ENCODE measurements at regions not wholly inside any gene's neighbourhood (a gene's known extent, or its start where the extent isn't known, plus 50 kb on each side); places are given as distances from the start of the nearest gene placed in this dataset.
A peak's percentile ranks its signal among the peaks of the same experiment; 100 is the strongest.

DNA sequence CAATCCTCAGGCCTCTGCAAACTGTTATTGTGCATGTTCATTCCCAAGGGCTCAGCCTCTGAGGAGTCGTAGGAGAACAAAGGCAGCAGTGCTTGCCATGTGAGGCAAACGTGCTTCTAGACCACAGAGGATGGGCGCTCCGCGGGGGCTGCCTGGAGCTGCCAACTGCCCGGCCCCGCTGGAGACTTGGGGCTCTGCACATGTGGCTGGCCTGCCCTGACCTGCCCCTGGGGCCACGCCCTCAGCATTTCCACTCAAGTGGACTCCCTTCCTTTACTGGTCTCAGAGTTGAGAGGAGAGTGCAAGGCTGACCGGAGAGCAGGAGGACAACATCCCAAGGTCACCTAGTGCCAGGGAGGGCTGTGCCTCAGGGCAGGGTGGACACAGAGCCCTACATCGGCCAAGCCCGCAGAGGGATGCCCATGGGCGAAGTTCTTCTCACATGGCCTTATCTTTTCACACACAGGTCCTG is 222.3 kb upstream of the ZNF32 start:
- Histone ChIP-seq H3K4me3 (no peak overlapping the region), H3K27ac (peak overlapping the region in 1 of 4 donors; percentile 52), H3K9me3 (no peaks in the 10 kb centered on the region), H3K4me1 (peaks cover 0 to 8% (median 0%) of the 10 kb centered on the region in 4 donors), H3K27me3 (no peaks in the 10 kb centered on the region), H3K36me3 (no peaks in the 10 kb centered on the region)
- DNase-seq (ENCODE audit: low spot score in 2 of 2): no peak
- WGBS, 2 donors: 79 to 90% methylated on average over 3 to 5 of the region's 12 CpGs
- TF ChIP-seq CTCF (IDR thresholded peaks at IDR 0.05) (no peak), EP300 (IDR thresholded peaks at IDR 0.05) (no peak), POLR2A (IDR thresholded peaks at IDR 0.05) (no peak)

DNA sequence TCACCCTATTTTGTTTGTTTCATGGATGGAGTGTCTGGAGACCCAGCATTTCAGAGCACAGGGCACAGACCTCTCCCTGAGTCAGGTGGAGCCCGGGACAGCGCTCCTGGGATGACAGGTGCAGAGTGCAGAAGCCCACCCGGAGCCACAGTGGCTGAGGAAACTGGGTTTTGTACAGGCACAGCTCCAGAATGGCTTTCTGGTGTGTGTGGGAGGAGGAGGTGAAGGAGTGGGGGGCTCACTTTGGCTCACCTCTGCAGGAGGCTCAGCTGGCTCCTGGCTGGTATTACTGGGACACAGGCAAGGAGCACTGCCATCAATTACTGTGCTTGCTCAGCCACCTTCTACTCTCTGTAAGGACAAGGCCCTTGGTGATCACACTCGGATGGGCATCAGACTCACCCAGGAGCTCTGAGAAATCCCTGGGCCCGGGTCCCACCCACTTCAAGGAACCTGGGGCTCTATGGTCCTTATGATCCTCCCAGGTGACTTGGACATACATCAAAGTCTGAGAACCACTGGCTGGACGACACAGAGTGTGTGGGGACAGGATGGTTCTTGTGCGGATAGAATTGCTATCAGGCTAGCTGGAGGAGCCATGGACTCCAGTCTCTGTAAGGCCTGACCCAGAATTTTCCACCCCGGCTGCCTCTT is 221.1 kb upstream of the ZNF32 start:
- Histone ChIP-seq H3K4me1 (peaks cover 0 to 5% (median 0%) of the 10 kb centered on the region in 4 donors), H3K4me3 (no peak overlapping the region), H3K27ac (peak overlapping the region in 1 of 4 donors; percentile 44), H3K9me3 (no peaks in the 10 kb centered on the region), H3K36me3 (no peaks in the 10 kb centered on the region), H3K27me3 (no peaks in the 10 kb centered on the region)
- no peak for DNase-seq (ENCODE audit: low spot score in 2 of 2)
- TF ChIP-seq EP300 (IDR thresholded peaks at IDR 0.05) (no peak), CTCF (IDR thresholded peaks at IDR 0.05) (no peak), POLR2A (IDR thresholded peaks at IDR 0.05) (no peak)
- 92 to 100% methylated on average over 8 of the region's 8 CpGs for WGBS, 2 donors

DNA sequence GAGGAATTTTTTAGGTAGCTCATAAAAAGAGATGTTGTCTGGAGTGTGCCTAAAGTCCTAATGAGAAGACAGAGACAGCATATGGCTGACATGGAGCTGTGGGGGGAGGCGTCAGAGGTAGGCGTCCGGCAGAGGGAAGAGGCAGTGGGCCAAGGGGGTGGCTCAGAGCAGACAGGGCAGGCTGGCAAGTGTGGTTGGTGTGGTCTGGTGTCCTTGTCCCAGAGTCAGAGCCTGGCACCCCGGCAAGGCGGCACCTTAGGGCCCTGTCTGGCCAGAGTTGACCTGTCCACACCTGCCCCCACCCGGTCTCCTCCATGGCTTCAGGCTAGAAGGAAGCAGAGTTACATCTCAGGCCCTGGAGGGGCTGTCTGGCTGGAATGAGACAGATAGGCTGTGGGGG is 220.3 kb upstream of the ZNF32 start:
- 97 to 100% methylated on average over 5 to 6 of the region's 6 CpGs for WGBS, 2 donors
- H3K27me3 ChIP-seq: no peaks in the 10 kb centered on the region
- peaks cover 0 to 14% (median 3%) of the 10 kb centered on the region in 4 donors for H3K4me1 ChIP-seq
- DNase-seq (ENCODE audit: low spot score in 2 of 2): no peak
- H3K4me3 ChIP-seq: no peak overlapping the region
- no peaks in the 10 kb centered on the region for H3K9me3 ChIP-seq
- no peaks in the 10 kb centered on the region for H3K36me3 ChIP-seq
- peak overlapping the region in 2 of 4 donors; percentile 27 to 29 for H3K27ac ChIP-seq
- TF ChIP-seq CTCF (IDR thresholded peaks at IDR 0.05) (no peak), EP300 (IDR thresholded peaks at IDR 0.05) (no peak), POLR2A (IDR thresholded peaks at IDR 0.05) (no peak)

DNA sequence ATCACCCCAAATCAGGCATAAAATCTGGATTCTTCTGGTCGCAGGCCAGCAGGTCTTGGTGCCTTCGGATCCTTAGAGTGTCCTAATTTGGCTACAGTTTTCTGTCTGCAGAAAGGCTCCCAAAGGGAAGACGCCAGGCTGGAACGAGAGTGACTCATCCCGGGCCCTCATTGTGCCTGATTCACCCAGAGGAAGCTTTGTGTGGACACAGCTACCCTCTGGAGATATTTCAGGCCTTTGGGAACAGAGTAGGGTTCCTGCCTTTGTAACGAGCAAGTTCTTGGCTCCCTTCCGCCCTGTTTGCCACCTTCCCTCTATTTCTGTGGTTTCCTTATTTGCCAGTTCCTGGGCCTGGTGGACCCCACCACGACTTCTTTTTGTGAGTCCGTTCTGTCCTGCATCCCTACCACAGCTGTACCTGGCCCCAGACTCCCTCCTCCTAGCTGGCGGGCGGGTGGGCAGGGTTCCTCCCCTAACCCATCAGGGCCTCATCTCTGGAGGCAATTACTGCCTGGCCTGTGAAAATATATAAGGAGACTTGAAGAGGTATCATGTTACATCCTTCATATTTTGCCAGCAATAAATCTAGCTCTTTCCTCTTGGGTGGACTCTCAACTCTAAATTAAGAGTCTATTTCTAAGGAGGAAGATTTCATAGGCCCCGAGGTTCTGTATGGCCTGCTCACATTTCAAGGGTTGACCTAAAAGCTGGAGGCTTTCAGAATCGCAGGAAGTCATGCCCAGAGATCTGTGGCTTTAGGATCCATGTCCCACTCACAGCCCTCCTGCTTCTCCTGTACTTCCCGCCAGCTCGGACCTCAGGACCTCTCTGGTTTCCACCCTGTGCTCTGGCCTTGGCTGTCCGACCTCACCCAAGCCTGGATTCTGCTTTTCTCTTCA is 219.2 kb upstream of the ZNF32 start:
- Histone ChIP-seq H3K27me3 (no peaks in the 10 kb centered on the region), H3K27ac (peak overlapping the region in 3 of 4 donors; percentile 20 to 29 (median 27)), H3K9me3 (no peaks in the 10 kb centered on the region), H3K4me1 (peaks cover 0 to 14% (median 3%) of the 10 kb centered on the region in 4 donors), H3K36me3 (no peaks in the 10 kb centered on the region), H3K4me3 (no peak overlapping the region)
- TF ChIP-seq EP300 (IDR thresholded peaks at IDR 0.05) (no peak), CTCF (IDR thresholded peaks at IDR 0.05) (no peak), POLR2A (IDR thresholded peaks at IDR 0.05) (no peak)
- 77 to 78% methylated on average over 16 of the region's 16 CpGs for WGBS, 2 donors
- DNase-seq (ENCODE audit: low spot score in 2 of 2): no peak

GRCh38 chr10:43867113-43867512 is 218.4 kb upstream of the ZNF32 start:
- TF ChIP-seq EP300 (IDR thresholded peaks at IDR 0.05): no peak
- TF ChIP-seq POLR2A (IDR thresholded peaks at IDR 0.05): no peak
- no peak for TF ChIP-seq CTCF (IDR thresholded peaks at IDR 0.05)
- H3K36me3 ChIP-seq: no peaks in the 10 kb centered on the region
- no peak for DNase-seq (ENCODE audit: low spot score in 2 of 2)
- H3K9me3 ChIP-seq: no peaks in the 10 kb centered on the region
- no peak overlapping the region for H3K4me3 ChIP-seq
- H3K27me3 ChIP-seq: no peaks in the 10 kb centered on the region
- peak overlapping the region in 2 of 4 donors; percentile 22 to 27 for H3K27ac ChIP-seq
- H3K4me1 ChIP-seq: peaks cover 0 to 14% (median 3%) of the 10 kb centered on the region in 4 donors
- 87 to 94% methylated on average over 7 of the region's 7 CpGs for WGBS, 2 donors

All from tibial nerve (tissue), 4 donors.